ENCODE measurements at regions not wholly inside any gene's neighbourhood (a gene's known extent, or its start where the extent isn't known, plus 50 kb on each side); places are given as distances from the start of the nearest gene placed in this dataset.

DNA sequence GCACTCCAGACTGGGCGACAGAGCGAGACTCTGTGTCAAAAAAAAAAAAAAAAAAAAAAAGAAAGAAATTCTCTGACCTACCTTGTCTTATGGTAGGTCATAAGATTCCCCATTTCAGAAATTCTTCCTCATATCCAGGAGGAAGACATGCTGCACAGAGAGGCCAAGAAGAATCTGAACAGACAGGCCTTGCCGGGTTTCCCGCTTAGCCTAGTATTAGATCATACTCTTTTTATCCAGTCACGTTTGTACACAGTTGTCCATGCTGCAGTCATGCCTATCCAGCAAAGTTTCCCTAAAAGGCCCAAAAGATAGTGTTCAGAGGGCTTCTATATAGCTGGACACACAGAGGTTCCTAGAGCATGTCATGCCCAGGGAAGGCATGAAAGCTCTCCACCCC is 93.6 kb upstream of the CHODL start:
- TF ChIP-seq POLR2A (IDR thresholded peaks at IDR 0.05) (no peak), CTCF (IDR thresholded peaks at IDR 0.05) (no peak)

All from lower leg skin (tissue), 3 donors.